ENCODE measurements at regions not wholly inside any gene's neighbourhood (a gene's known extent, or its start where the extent isn't known, plus 50 kb on each side); places are given as distances from the start of the nearest gene placed in this dataset.
"Not testable (repeated sequence)": the region's sequence is repeated elsewhere in the genome, so short reads cannot be mapped to it uniquely, and the experiment has no call there.

- DNase-seq (ENCODE audit: low read depth in 2 of 2): no peak
These were observed 348.5 kb downstream of the KCNJ2 start for GRCh38 chr17:70517816-70518215.

- no peak for DNase-seq (ENCODE audit: low read depth in 2 of 2)
These were observed 350.0 kb downstream of the KCNJ2 start for GRCh38 chr17:70519300-70519699.

GRCh38 chr17:70520447-70520846 lies 351.1 kb downstream of the KCNJ2 start:
- no peak for DNase-seq (ENCODE audit: low read depth in 2 of 2)

GRCh38 chr17:70520956-70521355 lies 351.6 kb downstream of the KCNJ2 start:
- DNase-seq (ENCODE audit: low read depth in 2 of 2): no peak

- DNase-seq (ENCODE audit: low read depth in 2 of 2): peak in 1 of 2 donors; percentile 12
These were observed 352.5 kb downstream of the KCNJ2 start for GRCh38 chr17:70521821-70522256.

- no peak for DNase-seq (ENCODE audit: low read depth in 2 of 2)
These were observed 354.1 kb downstream of the KCNJ2 start for GRCh38 chr17:70523426-70523825.

GRCh38 chr17:70525035-70525434 lies 355.7 kb downstream of the KCNJ2 start:
- DNase-seq (ENCODE audit: low read depth in 2 of 2): not testable (repeated sequence)

- DNase-seq (ENCODE audit: low read depth in 2 of 2): no peak
These were observed 356.6 kb downstream of the KCNJ2 start for GRCh38 chr17:70525961-70526360.

GRCh38 chr17:70527364-70527888 lies 358.1 kb downstream of the KCNJ2 start:
- DNase-seq (ENCODE audit: low read depth in 2 of 2): no peak

GRCh38 chr17:70533427-70533826 lies 364.1 kb downstream of the KCNJ2 start:
- no peak for DNase-seq (ENCODE audit: low read depth in 2 of 2)

- no peak for DNase-seq (ENCODE audit: low read depth in 2 of 2)
These were observed 366.7 kb downstream of the KCNJ2 start for GRCh38 chr17:70535986-70536385.

- no peak for DNase-seq (ENCODE audit: low read depth in 2 of 2)
These were observed 370.0 kb downstream of the KCNJ2 start for GRCh38 chr17:70539132-70539924.

GRCh38 chr17:70542876-70543275 lies 373.5 kb downstream of the KCNJ2 start:
- no peak for DNase-seq (ENCODE audit: low read depth in 2 of 2)

- no peak for DNase-seq (ENCODE audit: low read depth in 2 of 2)
These were observed 375.0 kb downstream of the KCNJ2 start for GRCh38 chr17:70544317-70544716.

GRCh38 chr17:70552230-70552981 lies 383.1 kb downstream of the KCNJ2 start:
- peak; percentile 22 to 51 for DNase-seq (ENCODE audit: low read depth in 2 of 2)

- DNase-seq (ENCODE audit: low read depth in 2 of 2): no peak
These were observed 383.6 kb downstream of the KCNJ2 start for GRCh38 chr17:70552982-70553334.

GRCh38 chr17:70555723-70556122 lies 386.4 kb downstream of the KCNJ2 start:
- DNase-seq (ENCODE audit: low read depth in 2 of 2): no peak

- peak in 1 of 2 donors; percentile 85 for DNase-seq (ENCODE audit: low read depth in 2 of 2)
These were observed 389.5 kb downstream of the KCNJ2 start for GRCh38 chr17:70558821-70559220.

GRCh38 chr17:70560471-70560870 lies 391.1 kb downstream of the KCNJ2 start:
- DNase-seq (ENCODE audit: low read depth in 2 of 2): no peak

GRCh38 chr17:70562137-70562536 lies 392.8 kb downstream of the KCNJ2 start:
- DNase-seq (ENCODE audit: low read depth in 2 of 2): no peak

- peak in 1 of 2 donors; percentile 61 for DNase-seq (ENCODE audit: low read depth in 2 of 2)
These were observed 394.0 kb downstream of the KCNJ2 start for GRCh38 chr17:70563281-70563820.

- peak in 1 of 2 donors; percentile 34 for DNase-seq (ENCODE audit: low read depth in 2 of 2)
These were observed 394.8 kb downstream of the KCNJ2 start for GRCh38 chr17:70564006-70564620.

All from dermis microvascular lymphatic vessel endothelial cell (primary cell).